Adrenal gland (tissue), 9 donors: ENCODE measurements at regions not wholly inside any gene's neighbourhood (a gene's known extent, or its start where the extent isn't known, plus 50 kb on each side); places are given as distances from the start of the nearest gene placed in this dataset.

Experiments
- DNase-seq, 7 donors: peaks; one replicate each; pipeline ENCODE4 v3.0.0-alpha.2; 2019 to 2020
- H3K27ac ChIP-seq, 5 donors: fragments of 200-600 bp; sonication (generic) in 4 of 5; 1 replicate in 3 of 5; 2 replicates in 2 of 5; pipeline versions ENCODE4 v1.5.1 to v1.8.0; 2016 to 2020; ENCODE audit warnings: mild to moderate bottlenecking in 1 of 5
- H3K27me3 ChIP-seq: fragments of 200-600 bp; 2 replicates; pipeline ENCODE4 v1.8.0; 2021
- H3K36me3 ChIP-seq, 2 donors: fragments of 200-600 bp; replicated peaks in 1 of 2; 1 replicate in 1 of 2; 2 replicates in 1 of 2; pipeline versions ENCODE4 v1.5.1 to v1.8.0; 2018 to 2022
- H3K4me1 ChIP-seq, 2 donors: fragments of 200-600 bp; replicated peaks in 1 of 2; 1 replicate in 1 of 2; 2 replicates in 1 of 2; pipeline versions ENCODE4 v1.5.1 to v1.8.0; 2018 to 2021
- H3K4me3 ChIP-seq, 4 donors: fragments of 200-600 bp; sonication (generic) in 3 of 4; one replicate each; pipeline ENCODE4 v1.5.1; 2016 to 2018
- H3K9me3 ChIP-seq, 3 donors: fragments of 200-600 bp; sonication (generic) in 1 of 3; replicated peaks in 1 of 3; 1 replicate in 2 of 3; 2 replicates in 1 of 3; pipeline versions ENCODE4 v1.5.1 to v1.8.0; 2016 to 2021
- CTCF ChIP-seq, 6 experiments: fragments of 450-650 bp in 4 of 6; fragments of 200-600 bp in 2 of 6; sonication (generic) in 1 of 6; IDR thresholded peaks; 1 replicate in 5 of 6; 2 replicates in 1 of 6; pipeline versions ENCODE4 v1.5.1 to v1.8.0; 2016 to 2021; ENCODE audit warnings: antibody characterized with exemption in 6 of 6, mild to moderate bottlenecking in 2 of 6, moderate library complexity in 1 of 6
- POLR2A ChIP-seq, 2 donors: fragments of 450-650 bp; IDR thresholded peaks; one replicate each; pipeline ENCODE4 v1.6.1; 2017; ENCODE audit warnings: antibody characterized with exemption in 2 of 2, mild to moderate bottlenecking in 2 of 2, moderate library complexity in 1 of 2
- WGBS, 4 donors: extraction: QIAGEN DNeasy Blood & Tissue Kit in 2 of 4; methylation state at CpG; one replicate each; pipeline versions ENCODE4 v1.1.5 to v1.1.7; 2013 to 2017; 5-methylcytosine and 5-hydroxymethylcytosine counted together
- intact Hi-C, 2 donors: fragments of 100-400 bp; cut with DNase I; formaldehyde crosslinking; loops; one replicate each; pipeline versions ENCODE4 v1.14.1 to v1.15.0; 2022 to 2023
- donor health status: healthy with polysubstance abuse.
- donor health status: Bipolar disorder and iron deficiency.
- donor health status: DM: yes; HTN: yes; CAD: no.
- donor health status: DM: no; HTN: no; CAD: no.
- donor health status: DM: no; HTN: no; CAD: no.

GRCh38 chr14:25607192-25607591 is 557.2 kb upstream of the STXBP6 start:
- TF ChIP-seq POLR2A (IDR thresholded peaks at IDR 0.05) (no peak), CTCF (IDR thresholded peaks at IDR 0.05) (no peak)
- intact Hi-C loops = no loop called here
- 24 to 29% (median 26%) methylated on average over 3 of the region's 3 CpGs for WGBS, 4 donors

GRCh38 chr14:25602106-25602505 is 552.2 kb upstream of the STXBP6 start:
- DNase-seq = no peak
- no peak for TF ChIP-seq CTCF (IDR thresholded peaks at IDR 0.05)
- no peak for TF ChIP-seq POLR2A (IDR thresholded peaks at IDR 0.05)
- intact Hi-C loops = no loop called here
- 62 to 89% (median 73%) methylated on average over 1 of the region's 1 CpG for WGBS, 4 donors
- Histone ChIP-seq H3K27me3 (no peaks in the 10 kb centered on the region), H3K9me3 (no peaks in the 10 kb centered on the region), H3K27ac (no peak overlapping the region), H3K36me3 (no peaks in the 10 kb centered on the region), H3K4me3 (no peak overlapping the region), H3K4me1 (no peaks in the 10 kb centered on the region)

More at GRCh38 chr14:25607192-25607591, 557.2 kb upstream of the STXBP6 start:
- no peak for DNase-seq
- H3K27me3 ChIP-seq = no peaks in the 10 kb centered on the region
- no peak overlapping the region for H3K27ac ChIP-seq
- no peaks in the 10 kb centered on the region for H3K9me3 ChIP-seq
- H3K4me1 ChIP-seq = no peaks in the 10 kb centered on the region
- no peaks in the 10 kb centered on the region for H3K36me3 ChIP-seq
- H3K4me3 ChIP-seq = no peak overlapping the region

GRCh38 chr14:25588751-25589150 is 538.8 kb upstream of the STXBP6 start:
- TF ChIP-seq POLR2A (IDR thresholded peaks at IDR 0.05) (no peak), CTCF (IDR thresholded peaks at IDR 0.05) (no peak)
- Histone ChIP-seq H3K36me3 (no peaks in the 10 kb centered on the region), H3K4me1 (no peaks in the 10 kb centered on the region), H3K27ac (no peak overlapping the region), H3K4me3 (no peak overlapping the region), H3K27me3 (no peaks in the 10 kb centered on the region), H3K9me3 (no peaks in the 10 kb centered on the region)
- WGBS, 4 donors = 65 to 82% (median 74%) methylated on average over 3 of the region's 3 CpGs
- intact Hi-C loops = no loop called here
- no peak for DNase-seq

- intact Hi-C loops = no loop called here
- TF ChIP-seq CTCF (IDR thresholded peaks at IDR 0.05) = no peak
- TF ChIP-seq POLR2A (IDR thresholded peaks at IDR 0.05) = no peak
- WGBS, 4 donors = 61 to 70% (median 66%) methylated on average over 5 of the region's 5 CpGs
Observed at GRCh38 chr14:25574628-25575325, 524.8 kb upstream of the STXBP6 start.

More at GRCh38 chr14:25574628-25575325, 524.8 kb upstream of the STXBP6 start:
- Histone ChIP-seq H3K9me3 (no peaks in the 10 kb centered on the region), H3K27me3 (no peaks in the 10 kb centered on the region), H3K36me3 (no peaks in the 10 kb centered on the region), H3K4me1 (no peaks in the 10 kb centered on the region), H3K4me3 (no peak overlapping the region), H3K27ac (no peak overlapping the region)
- no peak for DNase-seq
